Caco-2 (cell line): ENCODE measurements at regions not wholly inside any gene's neighbourhood (a gene's known extent, or its start where the extent isn't known, plus 50 kb on each side); places are given as distances from the start of the nearest gene placed in this dataset.
"Not testable (repeated sequence)": the region's sequence is repeated elsewhere in the genome, so short reads cannot be mapped to it uniquely, and the experiment has no call there.

Experiments
- BruUV-seq: library from RNA; stranded (reverse); fragments of 400-500 nt; replicated peaks from 2 replicates; lab custom pipeline; 2021; lab: Mats Ljungman, UMichigan
- CTCF ChIA-PET: fragments of 300-600 bp; sonication (Branson Sonifier 250); formaldehyde crosslinking; loops from one replicate; lab custom pipeline; 2022; ENCODE audit warnings: antibody characterized with exemption; lab: Charles Lee
- POLR2A ChIA-PET: fragments of 300-600 bp; sonication (Branson Sonifier 250); formaldehyde crosslinking; loops from one replicate; lab custom pipeline; 2022; ENCODE audit warnings: antibody characterized with exemption; lab: Charles Lee
- DNase-seq, 2 experiments: peaks; one replicate each; pipeline versions ENCODE4 v3.0.0 to v3.0.0-alpha.2; 2020 to 2022
- H3K27me3 ChIP-seq: replicated peaks from 2 replicates; pipeline ENCODE4 v1.6.0; 2011; ENCODE audit warnings: low read length; ENCODE audit not compliant: control insufficient read depth, insufficient read depth
- H3K36me3 ChIP-seq: 2 replicates; pipeline ENCODE4 v1.5.1; 2011; ENCODE audit warnings: low read length; ENCODE audit not compliant: control insufficient read depth, insufficient read depth
- H3K4me1 ChIP-seq: fragments of 250-450 bp; sonication (Bioruptor Pico); 2 replicates; pipeline ENCODE4 v1.5.1; 2020; ENCODE audit warnings: mild to moderate bottlenecking
- H3K4me3 ChIP-seq: 2 replicates; pipeline ENCODE4 v1.5.1; 2011; ENCODE audit warnings: low read depth, mild to moderate bottlenecking, control low read depth, low read length
- H3K9me3 ChIP-seq: fragments of 250-450 bp; sonication (Bioruptor Pico); 2 replicates; pipeline ENCODE4 v1.5.1; 2020; ENCODE audit warnings: mild to moderate bottlenecking, moderate library complexity
- H3K27ac Mint-ChIP-seq: one replicate; pipeline ENCODE4 v1.8.0; 2022; ENCODE audit warnings: mixed read lengths; ENCODE audit not compliant: unreplicated experiment
- H3K27me3 Mint-ChIP-seq: one replicate; pipeline ENCODE4 v1.8.0; 2022; ENCODE audit warnings: mixed read lengths; ENCODE audit not compliant: insufficient read depth, unreplicated experiment
- H3K36me3 Mint-ChIP-seq: one replicate; pipeline ENCODE4 v1.8.0; 2022; ENCODE audit warnings: mild to moderate bottlenecking, mixed read lengths; ENCODE audit not compliant: insufficient read depth, unreplicated experiment
- H3K4me1 Mint-ChIP-seq: one replicate; pipeline ENCODE4 v1.8.0; 2022; ENCODE audit warnings: low read depth, mixed read lengths; ENCODE audit not compliant: unreplicated experiment
- H3K4me3 Mint-ChIP-seq: one replicate; pipeline ENCODE4 v1.8.0; 2022; ENCODE audit warnings: mild to moderate bottlenecking, moderate library complexity, mixed read lengths; ENCODE audit not compliant: unreplicated experiment
- H3K9me3 Mint-ChIP-seq: one replicate; pipeline ENCODE4 v1.8.0; 2022; ENCODE audit warnings: mixed read lengths; ENCODE audit not compliant: unreplicated experiment
- intact Hi-C: fragments of 100-400 bp; cut with micrococcal nuclease; formaldehyde crosslinking; loops from one replicate; pipeline ENCODE4 v1.10.0; 2022; ENCODE audit not compliant: unreplicated experiment
- TF ChIP-seq, protein P1 (sequence below), 2 experiments: fragments of 200-600 bp in 1 of 2; IDR thresholded peaks; 1 replicate in 1 of 2; 2 replicates in 1 of 2; pipeline versions ENCODE4 v1.5.1 to v1.8.0; 2011 to 2022; ENCODE audit warnings: antibody characterized with exemption in 1 of 2, control low read depth in 1 of 2, inconsistent platforms in 1 of 2, low read depth in 1 of 2, low read length in 1 of 2, mild to moderate bottlenecking in 1 of 2, moderate library complexity in 1 of 2; ENCODE audit not compliant: insufficient read depth in 1 of 2, severe bottlenecking in 1 of 2, unreplicated experiment in 1 of 2

- Mint-ChIP-seq H3K36me3 (no peaks in the 10 kb centered on the region), H3K9me3 (no peaks in the 10 kb centered on the region), H3K4me1 (no peaks in the 10 kb centered on the region), H3K4me3 (no peak overlapping the region), H3K27ac (no peak overlapping the region), H3K27me3 (no peaks in the 10 kb centered on the region)
- H3K27me3 ChIP-seq, result no peaks in the 10 kb centered on the region
- BruUV-seq, result no TSS peak
- no peaks in the 10 kb centered on the region for H3K9me3 ChIP-seq
- intact Hi-C loops, result no loop called here
- H3K4me1 ChIP-seq, result no peaks in the 10 kb centered on the region
- no peak for DNase-seq
- ChIA-PET CTCF (no interaction called here), POLR2A (no interaction called here)
- H3K4me3 ChIP-seq, result no peak overlapping the region
- TF ChIP-seq, protein P1, sequence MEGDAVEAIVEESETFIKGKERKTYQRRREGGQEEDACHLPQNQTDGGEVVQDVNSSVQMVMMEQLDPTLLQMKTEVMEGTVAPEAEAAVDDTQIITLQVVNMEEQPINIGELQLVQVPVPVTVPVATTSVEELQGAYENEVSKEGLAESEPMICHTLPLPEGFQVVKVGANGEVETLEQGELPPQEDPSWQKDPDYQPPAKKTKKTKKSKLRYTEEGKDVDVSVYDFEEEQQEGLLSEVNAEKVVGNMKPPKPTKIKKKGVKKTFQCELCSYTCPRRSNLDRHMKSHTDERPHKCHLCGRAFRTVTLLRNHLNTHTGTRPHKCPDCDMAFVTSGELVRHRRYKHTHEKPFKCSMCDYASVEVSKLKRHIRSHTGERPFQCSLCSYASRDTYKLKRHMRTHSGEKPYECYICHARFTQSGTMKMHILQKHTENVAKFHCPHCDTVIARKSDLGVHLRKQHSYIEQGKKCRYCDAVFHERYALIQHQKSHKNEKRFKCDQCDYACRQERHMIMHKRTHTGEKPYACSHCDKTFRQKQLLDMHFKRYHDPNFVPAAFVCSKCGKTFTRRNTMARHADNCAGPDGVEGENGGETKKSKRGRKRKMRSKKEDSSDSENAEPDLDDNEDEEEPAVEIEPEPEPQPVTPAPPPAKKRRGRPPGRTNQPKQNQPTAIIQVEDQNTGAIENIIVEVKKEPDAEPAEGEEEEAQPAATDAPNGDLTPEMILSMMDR (IDR thresholded peaks at IDR 0.05; ENCODE audit: insufficient read depth in 1 of 2, low read depth in 1 of 2, low read length in 1 of 2, severe bottlenecking in 1 of 2, unreplicated experiment in 1 of 2), result no peak
- H3K36me3 ChIP-seq, result no peaks in the 10 kb centered on the region
Observed at GRCh38 chr3:18188491-18188890, 236.6 kb downstream of the SATB1 start.

- intact Hi-C loops, result no loop called here
- H3K9me3 Mint-ChIP-seq, result no peaks in the 10 kb centered on the region
- BruUV-seq, result no TSS peak
Observed at GRCh38 chr3:18185624-18186023, 239.5 kb downstream of the SATB1 start.

DNA sequence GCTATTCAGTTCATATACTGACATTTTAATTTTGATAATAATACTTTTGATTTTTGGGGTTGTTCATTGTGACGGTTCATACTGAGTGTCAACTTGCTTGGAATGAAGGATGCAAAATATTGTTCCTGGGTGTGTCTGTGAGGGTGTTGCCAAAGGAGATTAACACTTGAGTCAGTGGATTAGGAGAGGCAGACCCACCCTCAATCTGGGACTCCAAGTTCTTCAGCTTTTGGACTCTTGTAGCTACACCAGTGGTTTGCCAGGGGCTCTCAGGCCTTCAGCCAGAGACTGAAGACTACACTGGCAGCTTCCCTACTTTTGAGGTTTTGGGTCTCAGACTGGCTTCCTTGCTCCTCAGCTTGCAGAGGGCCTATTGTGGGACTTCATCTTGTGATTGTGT lies 242.2 kb downstream of the SATB1 start:
- H3K9me3 ChIP-seq, H3K27ac Mint-ChIP-seq, H3K27me3 ChIP-seq, H3K4me1 Mint-ChIP-seq, H3K4me3 Mint-ChIP-seq, H3K4me1 ChIP-seq, DNase-seq, H3K36me3 Mint-ChIP-seq, H3K9me3 Mint-ChIP-seq, BruUV-seq, intact Hi-C loops, H3K36me3 ChIP-seq, H3K4me3 ChIP-seq, POLR2A ChIA-PET, H3K27me3 Mint-ChIP-seq, CTCF ChIA-PET: not testable (repeated sequence)

More at GRCh38 chr3:18185624-18186023, 239.5 kb downstream of the SATB1 start:
- H3K9me3 ChIP-seq, result no peaks in the 10 kb centered on the region
- POLR2A ChIA-PET, result no interaction called here
- TF ChIP-seq, protein P1 (IDR thresholded peaks at IDR 0.05; ENCODE audit: insufficient read depth in 1 of 2, low read depth in 1 of 2, low read length in 1 of 2, severe bottlenecking in 1 of 2, unreplicated experiment in 1 of 2), result no peak
- Mint-ChIP-seq H3K27me3 (no peaks in the 10 kb centered on the region), H3K36me3 (no peaks in the 10 kb centered on the region), H3K4me1 (no peaks in the 10 kb centered on the region), H3K27ac (no peak overlapping the region), H3K4me3 (no peak overlapping the region)
- H3K4me1 ChIP-seq, result no peaks in the 10 kb centered on the region
- no peaks in the 10 kb centered on the region for H3K27me3 ChIP-seq
- no peak overlapping the region for H3K4me3 ChIP-seq
- DNase-seq, result no peak
- H3K36me3 ChIP-seq, result no peaks in the 10 kb centered on the region
- CTCF ChIA-PET, result no interaction called here

DNA sequence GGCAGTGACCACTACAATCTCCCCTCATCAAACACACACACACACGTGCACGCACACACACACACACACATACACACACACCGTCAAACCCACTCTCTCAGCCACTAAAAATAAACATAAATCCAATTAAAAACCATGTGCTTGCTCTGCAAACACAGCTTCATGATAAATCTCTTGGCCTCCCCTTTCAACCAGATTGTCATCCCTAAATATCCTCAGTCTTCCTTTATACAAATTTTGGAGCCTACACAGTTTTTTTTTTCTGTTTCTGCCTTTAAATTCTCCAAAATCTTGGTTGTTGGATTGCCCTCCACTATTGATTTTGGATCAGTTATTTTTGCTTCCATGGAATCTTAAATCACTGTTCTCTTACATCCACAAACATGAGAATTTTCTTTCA lies 245.6 kb downstream of the SATB1 start:
- H3K4me3 Mint-ChIP-seq, result no peak overlapping the region
- POLR2A ChIA-PET, result no interaction called here
- H3K4me1 ChIP-seq, result no peaks in the 10 kb centered on the region
- TF ChIP-seq, protein P1 (IDR thresholded peaks at IDR 0.05; ENCODE audit: insufficient read depth in 1 of 2, low read depth in 1 of 2, low read length in 1 of 2, severe bottlenecking in 1 of 2, unreplicated experiment in 1 of 2), result no peak
- H3K9me3 Mint-ChIP-seq, result no peaks in the 10 kb centered on the region
- no peaks in the 10 kb centered on the region for H3K27me3 ChIP-seq
- H3K4me3 ChIP-seq, result no peak overlapping the region
- H3K9me3 ChIP-seq, result no peaks in the 10 kb centered on the region
- H3K4me1 Mint-ChIP-seq, result no peaks in the 10 kb centered on the region
- H3K27me3 Mint-ChIP-seq, result no peaks in the 10 kb centered on the region
- intact Hi-C loops, result no loop called here
- H3K36me3 ChIP-seq, result no peaks in the 10 kb centered on the region
- BruUV-seq, result no TSS peak
- no peak overlapping the region for H3K27ac Mint-ChIP-seq
- no peak for DNase-seq
- no peaks in the 10 kb centered on the region for H3K36me3 Mint-ChIP-seq
- CTCF ChIA-PET, result no interaction called here
